CD14-positive monocyte (primary cell): ENCODE measurements at regions not wholly inside any gene's neighbourhood (a gene's known extent, or its start where the extent isn't known, plus 50 kb on each side); places are given as distances from the start of the nearest gene placed in this dataset.
"Not testable (repeated sequence)": the region's sequence is repeated elsewhere in the genome, so short reads cannot be mapped to it uniquely, and the experiment has no call there.

Experiments
- DNase-seq, 3 donors: peaks; one replicate each; pipeline ENCODE4 v3.0.0-alpha.2; 2011 to 2022
- H2AFZ ChIP-seq: 2 replicates; pipeline ENCODE4 v1.6.0; 2012; ENCODE audit warnings: mild to moderate bottlenecking, low read depth, low read length, inconsistent platforms; ENCODE audit not compliant: insufficient read depth, poor library complexity, severe bottlenecking
- H3K27ac ChIP-seq, 2 donors: 1 replicate in 1 of 2; 2 replicates in 1 of 2; pipeline ENCODE4 v1.5.1; 2012 to 2013; ENCODE audit warnings: low read length in 2 of 2, control low read depth in 1 of 2, inconsistent platforms in 1 of 2, low read depth in 1 of 2, mild to moderate bottlenecking in 1 of 2
- H3K27me3 ChIP-seq, 2 donors: one replicate each; pipeline versions ENCODE4 v1.6.0 to v1.6.1; 2011 to 2013; ENCODE audit warnings: low read length in 2 of 2; ENCODE audit not compliant: control insufficient read depth in 2 of 2, insufficient read depth in 2 of 2
- H3K36me3 ChIP-seq, 2 donors: replicated peaks in 1 of 2; 1 replicate in 1 of 2; 2 replicates in 1 of 2; pipeline versions ENCODE4 v1.5.1 to v1.6.1; 2012 to 2013; ENCODE audit warnings: low read length in 2 of 2, control low read depth in 1 of 2, inconsistent platforms in 1 of 2, mild to moderate bottlenecking in 1 of 2; ENCODE audit not compliant: insufficient read depth in 2 of 2, control insufficient read depth in 1 of 2
- H3K4me1 ChIP-seq, 2 donors: 1 replicate in 1 of 2; 2 replicates in 1 of 2; pipeline versions ENCODE4 v1.5.1 to v1.6.1; 2012 to 2013; ENCODE audit warnings: low read length in 2 of 2, control low read depth in 1 of 2, inconsistent platforms in 1 of 2, mild to moderate bottlenecking in 1 of 2, moderate library complexity in 1 of 2; ENCODE audit not compliant: insufficient read depth in 2 of 2, control insufficient read depth in 1 of 2
- H3K4me2 ChIP-seq: replicated peaks from 2 replicates; pipeline ENCODE3; 2012; ENCODE audit warnings: low read length, moderate library complexity, mild to moderate bottlenecking; ENCODE audit not compliant: poor library complexity, severe bottlenecking; ENCODE audit errors: extremely low read depth
- H3K4me3 ChIP-seq, 3 experiments: fragments of 200-600 bp in 1 of 3; sonication (generic) in 1 of 3; replicated peaks in 1 of 3; 1 replicate in 2 of 3; 2 replicates in 1 of 3; pipeline ENCODE4 v1.5.1; 2011 to 2013; ENCODE audit warnings: low read length in 3 of 3, mild to moderate bottlenecking in 3 of 3, control low read depth in 2 of 3, low read depth in 2 of 3, inconsistent platforms in 1 of 3, moderate library complexity in 1 of 3
- H3K79me2 ChIP-seq: 2 replicates; pipeline ENCODE4 v1.6.0; 2012; ENCODE audit warnings: mild to moderate bottlenecking, control low read depth, inconsistent platforms, low read length, moderate library complexity; ENCODE audit not compliant: insufficient read depth
- H3K9ac ChIP-seq: 2 replicates; pipeline ENCODE4 v1.6.0; 2017; ENCODE audit warnings: low read length, mild to moderate bottlenecking; ENCODE audit not compliant: insufficient read depth, poor library complexity, severe bottlenecking
- H3K9me3 ChIP-seq, 2 donors: replicated peaks in 1 of 2; 1 replicate in 1 of 2; 2 replicates in 1 of 2; pipeline versions ENCODE4 v1.5.1 to v1.6.1; 2012 to 2013; ENCODE audit warnings: low read length in 2 of 2, control low read depth in 1 of 2; ENCODE audit not compliant: control insufficient read depth in 1 of 2, insufficient read depth in 1 of 2
- H4K20me1 ChIP-seq: 2 replicates; pipeline ENCODE4 v1.6.0; 2012; ENCODE audit warnings: mild to moderate bottlenecking, low read length, control low read depth, moderate library complexity; ENCODE audit not compliant: insufficient read depth
- H3K27ac Mint-ChIP-seq, 7 donors: one replicate each; pipeline ENCODE4 v1.8.0; 2020; ENCODE audit warnings: mild to moderate bottlenecking in 7 of 7, mixed read lengths in 7 of 7, moderate library complexity in 6 of 7, inconsistent platforms in 2 of 7
- H3K27me3 Mint-ChIP-seq, 3 donors: one replicate each; pipeline ENCODE4 v1.8.0; 2021 to 2022; ENCODE audit warnings: low read depth in 3 of 3, mild to moderate bottlenecking in 3 of 3, mixed read lengths in 3 of 3, moderate library complexity in 3 of 3, inconsistent platforms in 1 of 3
- H3K36me3 Mint-ChIP-seq, 2 donors: one replicate each; pipeline ENCODE4 v1.8.0; 2020; ENCODE audit warnings: mixed read lengths in 2 of 2, inconsistent platforms in 1 of 2, mild to moderate bottlenecking in 1 of 2
- H3K4me1 Mint-ChIP-seq: one replicate; pipeline ENCODE4 v1.8.0; 2020; ENCODE audit warnings: mild to moderate bottlenecking, mixed read lengths
- H3K4me3 Mint-ChIP-seq, 2 donors: one replicate each; pipeline ENCODE4 v1.8.0; 2020; ENCODE audit warnings: mild to moderate bottlenecking in 2 of 2, mixed read lengths in 2 of 2, moderate library complexity in 1 of 2
- H3K9me3 Mint-ChIP-seq, 7 donors: one replicate each; pipeline ENCODE4 v1.8.0; 2020 to 2022; ENCODE audit warnings: mixed read lengths in 7 of 7, mild to moderate bottlenecking in 6 of 7, moderate library complexity in 6 of 7, inconsistent platforms in 2 of 7
- CTCF ChIP-seq: fragments of 200-600 bp; IDR thresholded peaks from one replicate; pipeline ENCODE4 v1.8.0; 2022; ENCODE audit warnings: antibody characterized with exemption, mild to moderate bottlenecking
- WGBS: methylation state at CpG from one replicate; pipeline ENCODE4 v1.1.5; 2013; ENCODE audit warnings: missing lambda C conversion rate; ENCODE audit not compliant: insufficient coverage; 5-methylcytosine and 5-hydroxymethylcytosine counted together
- intact Hi-C, 2 donors: fragments of 100-400 bp; cut with micrococcal nuclease; formaldehyde crosslinking; loops; one replicate each; pipeline versions ENCODE4 v1.15.0 to v1.15.1; 2023

- Histone ChIP-seq H3K27me3 (no peaks in the 10 kb centered on the region), H3K79me2 (no peaks in the 10 kb centered on the region), H3K9ac (no peak overlapping the region), H3K36me3 (no peaks in the 10 kb centered on the region), H3K4me3 (no peak overlapping the region), H3K4me2 (no peak overlapping the region), H3K9me3 (no peaks in the 10 kb centered on the region), H3K27ac (no peak overlapping the region), H4K20me1 (no peaks in the 10 kb centered on the region), H2AFZ (no peak overlapping the region), H3K4me1 (no peaks in the 10 kb centered on the region)
- no peaks in the 10 kb centered on the region for H3K27me3 Mint-ChIP-seq
- H3K4me3 Mint-ChIP-seq = no peak overlapping the region
- H3K9me3 Mint-ChIP-seq = peaks cover 0 to 9% (median 4%) of the 10 kb centered on the region in 7 donors
- intact Hi-C loops = no loop called here
- no peaks in the 10 kb centered on the region for H3K36me3 Mint-ChIP-seq
- DNase-seq = no peak
- no peak for TF ChIP-seq CTCF
- WGBS = no CpG with 5 or more reads among the region's 1 CpG
- no peak overlapping the region for H3K27ac Mint-ChIP-seq
- no peaks in the 10 kb centered on the region for H3K4me1 Mint-ChIP-seq
Observed at GRCh38 chrX:42290608-42291007, 367.3 kb upstream of the CASK start.

GRCh38 chrX:42289492-42290385 lies 366.4 kb upstream of the CASK start:
- Histone ChIP-seq H3K36me3 (no peaks in the 10 kb centered on the region), H3K4me3 (no peak overlapping the region), H3K9ac (no peak overlapping the region), H3K27me3 (no peaks in the 10 kb centered on the region), H3K4me2 (no peak overlapping the region), H2AFZ (no peak overlapping the region), H3K4me1 (no peaks in the 10 kb centered on the region), H4K20me1 (no peaks in the 10 kb centered on the region), H3K79me2 (no peaks in the 10 kb centered on the region), H3K27ac (no peak overlapping the region), H3K9me3 (no peaks in the 10 kb centered on the region)
- Mint-ChIP-seq H3K9me3 (peaks cover 0 to 9% (median 4%) of the 10 kb centered on the region in 7 donors), H3K27ac (no peak overlapping the region), H3K4me1 (no peaks in the 10 kb centered on the region), H3K4me3 (no peak overlapping the region), H3K27me3 (no peaks in the 10 kb centered on the region), H3K36me3 (no peaks in the 10 kb centered on the region)
- no peak for DNase-seq
- intact Hi-C loops = no loop called here
- no peak for TF ChIP-seq CTCF
- WGBS = no CpG with 5 or more reads among the region's 3 CpGs

GRCh38 chrX:42285681-42286080 lies 362.3 kb upstream of the CASK start:
- H3K36me3 ChIP-seq, H3K36me3 Mint-ChIP-seq, H3K27me3 Mint-ChIP-seq, H3K9me3 ChIP-seq, H3K4me3 Mint-ChIP-seq, H3K27me3 ChIP-seq, intact Hi-C loops, H3K9ac ChIP-seq, H3K4me1 ChIP-seq, H3K9me3 Mint-ChIP-seq, H3K79me2 ChIP-seq, H3K4me2 ChIP-seq, H3K4me3 ChIP-seq, H3K27ac ChIP-seq, DNase-seq, H4K20me1 ChIP-seq, H3K27ac Mint-ChIP-seq, H3K4me1 Mint-ChIP-seq, H2AFZ ChIP-seq: not testable (repeated sequence)
- no CpG with 5 or more reads among the region's 28 CpGs for WGBS
